ENCODE measurements at regions not wholly inside any gene's neighbourhood (a gene's known extent, or its start where the extent isn't known, plus 50 kb on each side); places are given as distances from the start of the nearest gene placed in this dataset.
"Not testable (repeated sequence)": the region's sequence is repeated elsewhere in the genome, so short reads cannot be mapped to it uniquely, and the experiment has no call there.

DNA sequence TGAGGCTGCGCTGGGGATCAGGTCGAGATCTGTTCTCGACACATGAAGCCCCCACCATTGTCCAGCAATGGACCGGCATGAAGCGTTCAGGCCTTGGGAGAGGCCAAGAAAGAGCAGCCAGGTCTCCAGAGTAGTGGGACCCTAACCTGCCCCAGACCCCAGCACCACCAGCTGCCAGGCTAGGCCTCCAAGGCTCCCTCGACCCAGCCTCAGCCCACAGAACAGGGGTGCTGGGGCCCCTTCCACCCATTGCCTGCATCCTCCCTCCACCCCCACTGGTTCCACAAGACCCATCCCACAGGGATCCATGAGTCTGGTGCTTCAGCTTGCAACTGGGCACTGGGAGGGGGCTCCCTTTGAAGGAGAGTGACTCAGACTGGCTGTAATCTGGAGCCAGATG, 120.3 kb downstream of the TUBA3C start:
- DNase-seq, result no peak

DNA sequence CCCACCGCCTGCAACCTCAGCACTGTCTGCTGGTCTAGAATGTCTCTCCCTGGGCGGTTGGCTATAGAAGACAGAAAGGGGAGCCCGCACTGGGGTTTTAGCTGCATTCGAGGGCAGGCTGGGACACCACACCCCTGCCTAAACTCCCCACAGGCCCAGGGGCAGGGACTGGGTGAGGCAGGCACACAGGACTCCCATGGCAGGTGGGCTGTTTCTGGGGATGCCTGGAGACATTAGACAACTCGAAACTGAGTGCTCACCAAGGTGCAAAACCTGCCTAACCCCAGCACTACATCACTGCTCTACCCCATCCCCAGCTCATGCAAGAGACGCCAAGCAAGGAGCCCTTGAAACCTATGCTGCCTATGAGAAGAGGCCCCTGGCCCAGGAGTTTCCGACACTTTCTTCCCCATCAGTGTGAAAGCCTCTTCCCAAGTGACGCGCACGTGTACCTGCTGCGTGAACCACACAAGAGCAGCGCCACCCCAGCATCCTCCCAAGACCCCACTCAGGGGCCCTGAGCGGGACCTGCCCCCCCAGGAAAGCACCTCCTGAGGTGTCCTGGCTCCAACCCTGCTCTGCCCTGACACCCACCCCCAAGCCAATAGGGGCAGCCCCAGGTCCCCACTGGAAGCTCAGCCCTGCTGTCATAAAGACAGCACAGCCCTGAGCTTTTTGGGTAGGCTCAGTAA, 121.2 kb downstream of the TUBA3C start:
- DNase-seq, result no peak

DNA sequence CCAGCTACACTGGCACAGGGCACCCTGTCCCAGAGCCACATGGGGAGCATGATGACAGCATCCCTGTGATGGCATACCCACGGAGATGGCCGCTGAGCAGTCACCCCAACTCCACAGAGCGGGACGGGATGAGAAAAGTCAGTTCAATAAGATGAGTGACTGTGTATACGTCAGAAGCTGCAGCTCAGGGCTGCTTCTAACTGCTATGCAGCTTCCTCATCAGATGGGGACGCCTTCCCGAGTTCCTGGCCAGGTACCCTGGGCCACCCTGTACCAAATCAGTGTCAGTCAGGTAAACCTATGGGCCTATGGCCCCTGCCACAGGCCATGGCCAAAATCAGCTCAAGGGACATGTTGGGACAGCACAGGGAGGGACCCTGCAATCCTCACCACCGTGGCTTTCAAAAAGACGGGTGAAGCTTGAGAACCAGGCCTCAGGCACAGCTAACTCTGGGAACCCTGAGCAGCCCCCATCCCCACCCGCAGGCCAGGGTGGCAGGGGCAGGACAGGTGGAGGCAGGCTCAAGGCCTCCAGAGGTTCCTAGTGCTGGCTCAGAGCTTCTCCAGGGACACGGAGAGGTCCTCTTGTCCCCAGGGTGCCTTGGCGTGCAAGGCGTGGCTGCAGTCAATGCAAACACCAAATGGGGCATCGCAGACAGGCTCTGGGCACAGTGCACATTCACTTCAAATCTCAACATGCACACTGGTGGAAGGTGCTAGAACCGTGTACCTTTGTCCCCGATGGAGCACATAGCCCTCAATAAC, 122.4 kb downstream of the TUBA3C start:
- DNase-seq, result no peak

DNA sequence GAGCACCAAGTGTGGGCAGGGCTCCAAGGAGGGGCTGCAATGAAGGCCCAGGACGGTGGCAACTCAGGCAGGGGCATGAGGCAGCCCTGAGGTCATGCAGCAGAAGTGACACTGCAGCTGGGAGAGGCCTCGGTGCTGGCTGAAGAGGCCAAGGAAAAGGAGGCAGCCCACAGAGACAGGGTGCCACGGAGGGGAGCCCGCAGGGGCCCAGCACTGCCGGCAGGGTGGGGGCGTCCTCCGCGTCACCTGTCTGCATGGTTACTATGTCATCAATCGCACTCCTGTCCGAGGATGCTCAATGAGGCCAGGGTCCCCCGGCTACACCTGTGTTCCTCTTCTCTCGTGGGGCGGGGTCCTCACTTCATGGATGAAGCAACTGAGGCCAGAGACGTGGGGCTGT, 123.1 kb downstream of the TUBA3C start:
- DNase-seq, result no peak

DNA sequence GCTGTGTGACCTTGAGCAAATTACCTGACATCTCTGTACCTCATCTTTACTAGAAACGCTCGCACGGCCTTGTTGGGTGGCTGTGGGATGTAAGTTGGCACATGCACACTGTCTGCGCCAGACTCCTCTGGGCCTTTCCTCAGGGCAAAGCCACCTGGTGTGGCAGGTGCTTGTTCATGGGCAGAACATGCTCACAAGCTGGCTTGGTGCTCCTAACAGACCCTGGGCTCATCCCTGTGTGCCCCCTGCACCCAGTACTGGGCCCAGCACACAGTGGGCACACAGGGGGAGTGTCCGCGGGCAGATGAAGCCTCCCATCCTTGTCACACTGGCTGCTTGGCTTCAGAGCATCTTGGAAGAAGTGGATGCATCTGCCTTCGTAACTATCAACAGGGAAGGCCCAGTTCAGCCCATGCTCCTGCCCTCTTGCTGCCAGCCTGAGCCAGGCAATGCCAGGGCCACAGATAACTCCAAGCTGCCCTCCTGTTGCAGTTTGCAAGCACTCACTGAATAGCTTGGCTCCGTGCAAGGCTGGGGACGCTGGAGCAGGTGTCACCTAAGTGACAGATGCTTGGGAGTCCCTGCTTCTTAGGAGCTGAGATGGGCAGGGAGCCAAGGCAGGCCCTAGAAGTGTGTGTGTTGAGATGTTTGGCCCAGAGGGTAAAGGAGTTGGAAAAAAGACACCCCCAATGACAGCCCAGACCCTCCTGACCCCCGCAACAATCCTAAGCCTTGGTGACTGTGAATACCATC, 123.9 kb downstream of the TUBA3C start:
- DNase-seq, result no peak

DNA sequence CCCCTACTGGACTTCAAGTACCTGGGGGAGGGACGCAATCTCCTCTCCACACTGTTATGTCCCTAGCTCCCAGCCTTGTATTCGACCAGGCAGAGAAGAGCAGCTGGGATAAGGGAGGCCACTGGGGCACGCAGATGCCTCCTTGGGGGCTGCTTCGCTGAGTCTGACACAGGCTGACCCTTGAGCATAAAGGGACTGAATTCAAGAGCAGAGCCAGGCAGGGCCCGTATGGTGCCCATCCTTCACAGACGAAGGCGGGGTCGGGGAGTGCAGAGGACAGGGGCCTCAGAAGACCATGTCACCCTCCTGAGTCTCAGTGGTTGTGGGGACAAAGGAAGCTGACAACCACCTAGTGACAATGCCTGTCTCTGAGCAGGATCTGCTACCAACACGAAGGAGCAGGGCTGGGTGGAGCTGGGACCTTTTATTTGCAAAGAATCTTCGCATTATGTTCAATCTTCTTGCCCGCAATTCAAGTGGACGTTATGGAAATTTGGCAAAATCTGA, 124.6 kb downstream of the TUBA3C start:
- no peak for DNase-seq

DNA sequence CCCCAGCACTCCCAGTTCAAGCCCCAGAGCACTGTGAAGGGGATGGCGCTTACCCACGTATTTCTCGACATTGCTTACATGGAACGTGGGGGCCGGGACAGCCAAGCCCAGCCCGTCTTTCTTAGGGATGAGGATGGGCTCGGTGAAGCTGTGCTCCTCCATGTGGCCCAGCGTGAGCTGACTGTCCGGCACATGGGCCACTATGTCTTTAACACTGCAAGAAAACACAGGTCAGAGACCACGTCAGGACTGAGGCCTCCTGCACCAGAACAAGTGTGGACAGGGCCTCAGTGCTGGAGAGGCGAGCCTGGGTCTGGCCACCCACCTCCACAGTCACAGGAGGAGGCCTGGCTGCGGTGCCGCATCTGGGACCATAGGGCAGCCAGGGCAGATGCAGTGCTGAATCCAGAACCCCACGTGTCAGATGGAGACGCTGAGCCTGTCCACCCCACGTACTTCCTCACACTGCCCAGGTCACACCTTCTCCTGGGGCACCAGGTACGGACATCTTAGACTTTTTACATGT, 125.2 kb downstream of the TUBA3C start:
- DNase-seq, result no peak

DNA sequence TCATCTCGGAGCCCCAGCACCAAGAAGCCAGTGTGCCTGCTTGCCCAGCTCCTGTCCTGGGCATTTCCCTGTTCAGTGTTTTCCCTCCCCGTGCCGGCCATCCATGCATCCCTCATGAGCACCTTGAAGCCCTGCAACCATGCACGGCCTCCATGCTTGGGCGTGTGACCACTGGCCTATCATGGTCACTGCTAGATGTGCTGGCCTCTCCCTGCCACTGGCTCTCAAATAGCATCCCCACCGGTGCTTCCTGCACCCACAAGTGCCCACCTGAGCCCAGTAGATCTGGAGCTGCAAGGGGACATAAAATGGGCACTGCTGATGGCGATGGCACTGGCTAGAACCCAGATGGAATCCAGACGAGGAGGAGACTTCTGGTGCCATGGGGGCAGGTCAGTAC, 126.0 kb downstream of the TUBA3C start:
- no peak for DNase-seq

DNA sequence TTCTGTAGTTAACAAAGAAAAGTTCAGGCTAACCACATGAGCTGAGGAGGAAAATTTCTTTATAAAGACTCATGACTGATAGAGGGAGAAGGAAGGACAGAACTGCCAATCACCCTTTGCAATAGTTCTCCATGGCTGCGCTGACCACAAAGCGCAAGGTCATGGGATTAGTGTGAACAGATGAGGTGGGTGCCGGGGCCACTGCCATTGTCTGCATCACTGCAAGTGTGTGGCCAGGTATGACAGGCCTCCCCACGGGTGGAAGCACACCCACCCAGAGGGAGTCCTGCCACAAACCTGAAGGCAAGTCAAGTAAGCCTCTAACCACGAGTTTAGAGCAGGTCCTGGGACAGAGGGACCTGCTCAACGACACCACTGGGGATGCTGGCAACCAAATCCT, 128.1 kb downstream of the TUBA3C start:
- DNase-seq, result no peak

DNA sequence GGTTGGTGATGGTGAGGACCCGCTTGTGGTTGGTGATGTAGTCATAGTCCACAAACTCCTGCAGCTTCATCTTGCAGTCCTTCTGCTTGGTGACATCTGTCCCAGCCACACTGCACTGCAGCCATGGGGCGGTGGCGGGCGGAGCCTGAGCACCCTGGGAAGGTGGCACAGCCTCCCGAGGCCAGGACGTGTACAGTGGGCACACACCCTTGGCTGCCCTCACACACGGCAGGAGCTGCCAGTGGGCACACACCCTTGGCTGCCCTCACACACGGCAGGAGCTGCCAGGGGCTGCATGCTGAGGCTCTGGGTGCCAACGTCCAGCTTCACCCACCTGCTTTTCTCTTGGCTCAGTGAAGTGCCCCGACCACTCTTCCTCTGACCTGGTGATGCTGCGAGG, 128.7 kb downstream of the TUBA3C start:
- no peak for DNase-seq

DNA sequence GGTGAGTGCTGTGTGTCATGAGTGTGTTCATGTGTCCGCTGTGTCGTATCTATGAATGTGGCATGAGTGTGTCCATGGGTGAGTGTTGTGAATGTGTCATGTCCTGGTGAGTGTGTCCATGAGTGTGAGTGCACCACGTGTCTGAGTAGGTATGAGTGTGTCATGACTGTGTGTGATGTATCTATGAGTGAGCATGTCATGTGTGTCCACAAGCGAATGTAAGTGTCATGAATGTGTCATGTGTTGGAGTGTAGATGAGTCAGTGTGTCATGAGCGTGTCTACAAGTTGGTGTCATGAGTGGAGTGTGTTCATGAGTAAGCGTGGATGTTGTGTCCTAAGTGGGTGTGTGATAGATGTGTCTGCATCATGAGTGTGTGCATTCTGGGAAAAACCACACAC, 129.4 kb downstream of the TUBA3C start:
- no peak for DNase-seq

DNA sequence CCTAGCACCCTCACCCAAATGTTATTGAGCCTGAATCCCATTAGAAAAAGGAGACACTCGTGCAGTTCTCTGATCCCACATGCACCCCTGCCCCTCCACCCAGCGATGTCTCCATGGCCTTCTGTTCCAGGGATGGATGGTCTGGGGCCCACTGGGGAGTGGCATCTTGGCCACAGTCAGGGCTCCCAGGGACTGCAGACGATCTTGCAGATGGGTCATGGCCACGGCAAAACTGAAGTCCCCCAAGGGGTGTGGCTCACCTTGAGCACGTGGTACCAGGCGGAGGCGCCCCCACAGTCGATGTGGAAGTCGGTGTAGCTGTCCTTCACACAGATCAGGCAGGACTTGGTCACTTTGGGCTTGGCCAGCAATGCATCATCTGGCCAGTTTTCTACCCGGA, 130.7 kb downstream of the TUBA3C start:
- no peak for DNase-seq

DNA sequence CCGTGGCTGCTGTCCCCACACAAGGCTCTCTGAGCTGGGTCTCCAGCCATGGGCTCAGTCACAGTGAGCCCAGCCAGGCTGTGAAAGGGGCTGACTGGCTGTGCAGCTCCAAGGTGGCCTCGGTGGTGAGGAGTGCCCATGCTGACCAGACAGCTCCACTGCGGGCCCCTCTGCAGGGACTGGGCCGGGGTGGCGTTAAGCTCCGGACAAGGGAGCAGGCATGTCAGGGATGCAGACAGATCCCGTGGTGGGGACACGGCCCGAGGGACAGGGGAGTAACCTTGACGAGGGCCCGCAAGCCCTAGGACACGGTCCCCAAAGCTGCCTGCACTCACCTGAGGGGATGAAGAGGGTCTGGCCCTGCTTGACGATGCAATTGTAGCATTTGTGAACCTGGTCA, 132.0 kb downstream of the TUBA3C start:
- DNase-seq, result not testable (repeated sequence)

DNA sequence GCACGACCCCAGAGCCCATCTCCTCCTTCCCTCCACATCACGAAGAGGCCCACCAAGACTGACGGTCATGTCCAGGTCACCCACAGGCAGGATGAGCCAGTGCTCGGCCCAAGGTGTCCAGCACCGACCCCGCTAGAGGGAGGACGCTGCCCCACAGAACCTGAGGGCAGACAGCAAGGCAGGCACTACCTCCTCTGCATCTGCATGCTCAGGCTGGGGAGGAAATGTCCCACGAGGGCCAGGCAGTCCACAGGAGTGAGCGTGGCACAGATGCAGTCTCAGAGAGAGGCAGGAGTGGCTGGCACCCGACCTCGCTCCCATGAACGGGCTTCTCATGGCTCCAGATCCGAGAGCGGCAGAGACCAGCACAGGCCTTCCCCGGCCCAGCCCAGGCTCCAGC, 133.2 kb downstream of the TUBA3C start:
- DNase-seq, result no peak

DNA sequence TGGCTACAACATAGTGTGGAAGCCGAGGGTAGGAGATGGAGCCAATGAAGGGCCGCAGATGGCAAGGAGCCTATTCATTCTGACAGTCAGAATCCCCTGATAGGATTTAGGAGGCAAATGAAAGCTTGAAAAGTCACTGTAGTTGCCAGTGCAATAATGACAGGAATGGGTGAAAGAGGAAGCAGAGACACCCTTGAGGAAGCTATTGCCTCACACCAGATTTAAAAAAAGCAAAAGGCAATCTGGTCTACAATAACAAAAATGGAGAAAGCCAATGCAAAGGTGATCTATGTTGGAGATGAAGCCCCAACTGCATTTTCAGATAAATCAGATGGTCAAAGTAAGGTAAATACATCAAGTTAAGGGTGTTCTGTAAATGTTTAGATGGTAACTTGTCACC, 158.5 kb downstream of the TUBA3C start:
- DNase-seq, result no peak

DNA sequence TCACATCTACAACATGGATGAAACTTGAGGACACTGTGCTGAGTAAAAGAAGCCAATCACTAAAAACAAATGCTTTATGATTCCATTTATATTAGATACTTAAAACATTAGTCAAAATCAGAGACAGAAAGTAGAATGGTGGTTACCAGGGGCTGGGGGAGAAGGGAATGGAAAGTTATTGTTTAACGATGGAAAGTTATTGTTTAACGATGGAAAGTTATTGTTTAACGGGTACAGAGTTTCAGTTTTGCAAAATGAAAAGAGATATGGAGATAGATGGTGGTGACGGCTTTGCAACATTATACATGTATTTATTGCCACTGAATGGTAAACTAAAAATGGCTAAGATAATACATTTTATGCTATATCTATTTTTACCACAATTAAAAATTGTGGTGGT, 160.6 kb downstream of the TUBA3C start:
- no peak for DNase-seq

DNA sequence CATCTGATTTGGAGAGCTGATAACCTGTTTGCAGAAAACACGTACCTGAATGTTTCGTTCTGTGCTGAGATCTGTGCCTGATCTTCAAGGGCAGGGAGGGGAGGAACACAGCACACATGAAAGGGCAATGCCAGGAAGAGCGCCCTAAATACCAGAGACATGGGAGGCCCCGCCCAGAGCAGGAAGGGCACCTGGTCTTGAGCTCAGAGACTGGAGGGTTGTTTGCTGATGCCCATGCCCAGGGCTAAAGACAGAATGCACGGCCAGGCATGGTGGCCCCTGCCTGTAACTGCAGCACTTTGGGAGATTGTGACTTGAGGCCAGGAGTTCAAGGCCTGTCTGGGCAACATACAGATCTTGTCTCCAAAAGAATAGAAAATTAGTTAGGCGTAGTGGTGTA, 183.2 kb downstream of the TUBA3C start:
- no peak for DNase-seq

DNA sequence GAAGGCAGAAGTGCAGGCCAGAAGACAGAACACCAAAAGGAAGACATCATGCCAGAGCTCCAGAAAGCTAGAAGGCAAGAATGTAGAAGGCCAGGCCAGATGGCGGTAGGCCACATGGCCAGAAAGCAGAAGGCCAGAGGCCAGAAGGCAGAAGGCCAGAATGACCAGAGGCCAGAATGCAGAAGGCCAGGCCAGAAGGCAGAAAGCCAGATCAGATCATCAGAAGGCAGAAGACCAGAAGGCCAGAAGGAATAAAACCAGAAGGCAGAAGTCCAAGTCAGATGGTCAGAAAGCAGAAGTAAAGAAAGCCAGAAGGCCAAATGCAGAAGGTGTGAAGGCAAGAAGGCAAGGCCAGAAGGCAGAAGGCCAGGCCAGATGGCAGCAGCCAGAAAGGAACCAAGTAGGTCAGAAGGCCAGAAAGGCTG, 185.0 kb downstream of the TUBA3C start:
- DNase-seq, result no peak

DNA sequence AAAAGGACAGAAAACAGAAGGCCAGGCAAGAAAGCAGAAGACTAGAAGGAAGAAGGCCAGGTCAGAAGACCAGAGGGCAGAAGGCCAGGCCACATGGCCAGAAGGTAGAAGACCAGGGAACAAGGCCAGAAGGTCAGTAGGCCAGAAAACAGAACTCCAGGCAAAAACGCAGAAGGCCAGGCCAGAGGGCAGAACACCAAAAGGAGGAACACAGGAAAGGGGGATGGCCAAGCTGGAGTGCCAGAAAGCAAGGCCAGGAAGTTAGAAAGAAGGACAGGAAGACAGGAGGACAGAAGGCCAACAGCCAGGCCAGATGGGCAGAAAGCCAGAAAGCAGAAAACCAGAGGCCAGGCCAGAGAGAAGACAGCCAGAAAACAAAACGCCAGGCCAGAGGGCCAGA, 185.4 kb downstream of the TUBA3C start:
- DNase-seq, result no peak

DNA sequence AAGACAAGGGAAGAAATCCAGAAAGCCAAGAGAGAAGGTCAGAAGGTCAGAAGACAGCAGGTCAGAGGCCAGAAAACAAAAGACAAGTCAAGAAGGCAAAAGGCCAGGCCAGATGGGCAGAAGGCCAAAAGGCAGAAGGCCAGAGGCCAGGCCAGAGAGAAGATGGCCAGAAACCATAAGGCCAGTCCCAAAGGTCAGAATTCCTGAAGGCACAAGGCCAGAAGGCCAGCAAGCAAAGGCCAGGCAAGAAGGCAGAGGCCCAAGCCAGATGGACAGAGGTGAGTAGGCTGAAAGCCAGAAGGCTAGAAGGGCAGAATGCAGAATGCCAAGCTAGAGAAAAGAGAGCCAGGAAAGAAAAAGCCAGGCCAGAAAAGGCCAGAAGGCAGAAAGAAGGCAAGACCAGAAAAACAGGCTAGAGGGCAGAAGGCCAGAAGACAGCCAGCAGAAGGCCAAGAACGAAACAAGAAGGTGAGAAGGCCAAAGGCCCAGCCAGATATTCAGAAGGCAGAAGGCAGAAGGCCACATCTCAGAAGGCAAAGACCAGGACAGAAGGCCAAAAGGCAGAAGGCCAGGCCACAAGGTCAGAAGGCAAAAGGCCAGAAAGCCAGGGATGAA, 186.3 kb downstream of the TUBA3C start:
- DNase-seq, result no peak

DNA sequence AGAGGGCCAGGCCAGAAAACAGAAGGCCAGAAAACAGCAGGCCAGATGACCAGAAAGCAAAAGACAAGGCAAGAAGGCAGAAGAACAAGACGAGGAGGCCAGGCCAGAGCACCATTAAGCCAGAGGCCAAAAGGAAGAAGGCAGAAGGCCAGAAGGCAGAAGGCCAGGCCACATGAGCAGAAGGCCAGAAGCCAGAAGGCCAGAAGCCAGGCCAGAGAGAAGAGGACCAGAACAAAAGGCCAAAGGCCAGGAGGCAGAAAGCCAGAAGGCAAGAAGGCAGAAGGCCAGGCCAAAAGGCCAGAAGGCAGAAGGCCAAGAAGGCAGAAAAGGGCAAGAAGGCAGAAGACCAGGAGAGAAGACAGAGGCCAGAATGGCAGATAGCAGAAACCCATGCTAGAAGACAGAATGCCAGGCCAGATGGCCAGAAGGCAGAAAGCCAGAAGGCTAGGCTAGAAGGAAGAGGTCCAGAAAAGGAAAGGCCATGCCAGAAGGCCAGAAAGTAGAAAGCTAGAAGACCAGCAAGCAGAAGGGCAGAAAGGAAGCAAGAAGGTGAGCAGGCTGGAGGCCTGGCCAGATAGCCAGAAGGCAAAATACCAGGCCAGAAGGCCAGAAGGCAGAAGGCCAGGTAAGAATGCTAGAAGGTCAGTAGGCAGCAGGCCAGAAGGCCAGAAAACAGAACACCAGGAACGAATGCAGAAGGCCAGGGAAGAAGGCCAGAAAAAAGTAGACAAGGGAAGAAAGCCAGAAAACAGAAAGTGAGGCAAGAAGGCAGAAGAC, 187.6 kb downstream of the TUBA3C start:
- DNase-seq, result no peak

DNA sequence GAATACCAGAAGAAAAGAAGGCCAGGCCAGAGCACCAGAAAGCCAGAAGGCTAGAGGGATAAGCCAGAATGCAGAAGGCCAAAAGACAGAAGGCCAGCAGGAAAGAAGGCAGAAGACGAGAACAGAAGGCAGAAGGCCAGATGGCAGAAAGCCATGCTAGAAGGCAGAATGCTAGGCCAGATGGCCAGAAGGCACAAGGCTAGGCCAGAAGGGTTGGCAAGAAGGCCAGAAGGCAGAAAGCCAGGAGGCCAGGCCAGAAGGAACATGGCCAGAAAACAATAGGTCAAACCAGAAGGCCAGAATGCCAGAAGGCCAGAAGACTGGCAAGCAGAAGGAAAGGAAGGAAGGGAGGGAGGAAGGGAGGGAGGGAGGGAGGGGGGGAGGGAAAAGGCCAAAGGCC, 188.8 kb downstream of the TUBA3C start:
- no peak for DNase-seq
